ENCODE measurements at regions not wholly inside any gene's neighbourhood (a gene's known extent, or its start where the extent isn't known, plus 50 kb on each side); places are given as distances from the start of the nearest gene placed in this dataset.

- TF ChIP-seq CTCF (IDR thresholded peaks at IDR 0.05) (no peak), POLR2A (IDR thresholded peaks at IDR 0.05) (no peak)
Observed at GRCh38 chr3:176512037-176512436, 685.2 kb downstream of the TBL1XR1 start.

Measured in lower leg skin (tissue), 3 donors.